OCI-LY1 (cell line): ENCODE measurements at regions not wholly inside any gene's neighbourhood (a gene's known extent, or its start where the extent isn't known, plus 50 kb on each side); places are given as distances from the start of the nearest gene placed in this dataset.

Experiments used
- EZH2 ChIP-seq: fragments of 200-600 bp; sonication (generic), shearing (Covaris generic); IDR thresholded peaks from 2 replicates; pipeline ENCODE4 v1.8.0; 2017; ENCODE audit warnings: borderline replicate concordance, mixed run types, mild to moderate bottlenecking, antibody characterized with exemption, low read length, moderate library complexity, mixed read lengths
- TF ChIP-seq, protein P1 (sequence below): fragments of 200-600 bp; sonication (generic), shearing (Covaris generic); IDR thresholded peaks from 2 replicates; pipeline ENCODE4 v1.5.1; 2017; ENCODE audit warnings: mild to moderate bottlenecking, antibody characterized with exemption, low read length, moderate library complexity, mixed read lengths

- no peak for TF ChIP-seq EZH2
- TF ChIP-seq, protein P1, sequence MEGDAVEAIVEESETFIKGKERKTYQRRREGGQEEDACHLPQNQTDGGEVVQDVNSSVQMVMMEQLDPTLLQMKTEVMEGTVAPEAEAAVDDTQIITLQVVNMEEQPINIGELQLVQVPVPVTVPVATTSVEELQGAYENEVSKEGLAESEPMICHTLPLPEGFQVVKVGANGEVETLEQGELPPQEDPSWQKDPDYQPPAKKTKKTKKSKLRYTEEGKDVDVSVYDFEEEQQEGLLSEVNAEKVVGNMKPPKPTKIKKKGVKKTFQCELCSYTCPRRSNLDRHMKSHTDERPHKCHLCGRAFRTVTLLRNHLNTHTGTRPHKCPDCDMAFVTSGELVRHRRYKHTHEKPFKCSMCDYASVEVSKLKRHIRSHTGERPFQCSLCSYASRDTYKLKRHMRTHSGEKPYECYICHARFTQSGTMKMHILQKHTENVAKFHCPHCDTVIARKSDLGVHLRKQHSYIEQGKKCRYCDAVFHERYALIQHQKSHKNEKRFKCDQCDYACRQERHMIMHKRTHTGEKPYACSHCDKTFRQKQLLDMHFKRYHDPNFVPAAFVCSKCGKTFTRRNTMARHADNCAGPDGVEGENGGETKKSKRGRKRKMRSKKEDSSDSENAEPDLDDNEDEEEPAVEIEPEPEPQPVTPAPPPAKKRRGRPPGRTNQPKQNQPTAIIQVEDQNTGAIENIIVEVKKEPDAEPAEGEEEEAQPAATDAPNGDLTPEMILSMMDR = no peak
Measured at GRCh38 chr6:154605178-154605881, 94.8 kb upstream of the CNKSR3 start.
